ENCODE measurements at regions not wholly inside any gene's neighbourhood (a gene's known extent, or its start where the extent isn't known, plus 50 kb on each side); places are given as distances from the start of the nearest gene placed in this dataset.

- H3K27ac Mint-ChIP-seq (ENCODE audit: low read depth), result no peak overlapping the region
- H3K4me3 Mint-ChIP-seq, result no peak overlapping the region
- ATAC-seq (replicated peaks; ENCODE audit: extremely low read depth, poor library complexity, severe bottlenecking) (no peak), DNase-seq (ENCODE audit: low spot score in 2 of 2) (no peak)
- H3K27me3 Mint-ChIP-seq, result peaks cover 67% of the 10 kb centered on the region
- no peaks in the 10 kb centered on the region for H3K4me1 Mint-ChIP-seq
- H3K36me3 Mint-ChIP-seq (ENCODE audit: insufficient read depth), result no peaks in the 10 kb centered on the region
- H3K9me3 Mint-ChIP-seq, result no peaks in the 10 kb centered on the region
Observed at GRCh38 chr2:3102081-3102921, 275.3 kb downstream of the EIPR1 start.

GRCh38 chr2:3101016-3101942 lies 276.3 kb downstream of the EIPR1 start:
- H3K27ac Mint-ChIP-seq (ENCODE audit: low read depth), result no peak overlapping the region
- H3K27me3 Mint-ChIP-seq, result peaks cover 70% of the 10 kb centered on the region
- H3K4me3 Mint-ChIP-seq, result no peak overlapping the region
- no peaks in the 10 kb centered on the region for H3K4me1 Mint-ChIP-seq
- DNase-seq (ENCODE audit: low spot score in 2 of 2) (no peak), ATAC-seq (replicated peaks; ENCODE audit: extremely low read depth, poor library complexity, severe bottlenecking) (no peak)
- no peaks in the 10 kb centered on the region for H3K36me3 Mint-ChIP-seq (ENCODE audit: insufficient read depth)
- H3K9me3 Mint-ChIP-seq, result no peaks in the 10 kb centered on the region

GRCh38 chr2:3100386-3100785 lies 277.2 kb downstream of the EIPR1 start:
- H3K4me3 Mint-ChIP-seq, result no peak overlapping the region
- no peaks in the 10 kb centered on the region for H3K36me3 Mint-ChIP-seq (ENCODE audit: insufficient read depth)
- no peak overlapping the region for H3K27ac Mint-ChIP-seq (ENCODE audit: low read depth)
- ATAC-seq (replicated peaks; ENCODE audit: extremely low read depth, poor library complexity, severe bottlenecking) (no peak), DNase-seq (ENCODE audit: low spot score in 2 of 2) (no peak)
- peaks cover 77% of the 10 kb centered on the region for H3K27me3 Mint-ChIP-seq
- H3K4me1 Mint-ChIP-seq, result no peaks in the 10 kb centered on the region
- no peaks in the 10 kb centered on the region for H3K9me3 Mint-ChIP-seq

GRCh38 chr2:3099860-3100234 lies 277.8 kb downstream of the EIPR1 start:
- Mint-ChIP-seq H3K4me3 (no peak overlapping the region), H3K36me3 (ENCODE audit: insufficient read depth) (no peaks in the 10 kb centered on the region)
- no peak for ATAC-seq (replicated peaks; ENCODE audit: extremely low read depth, poor library complexity, severe bottlenecking)

GRCh38 chr2:3099145-3099859 lies 278.3 kb downstream of the EIPR1 start:
- ATAC-seq (replicated peaks; ENCODE audit: extremely low read depth, poor library complexity, severe bottlenecking) (no peak), DNase-seq (ENCODE audit: low spot score in 2 of 2) (no peak)

More at GRCh38 chr2:3099860-3100234, 277.8 kb downstream of the EIPR1 start:
- no peak for DNase-seq (ENCODE audit: low spot score in 2 of 2)
- H3K27ac Mint-ChIP-seq (ENCODE audit: low read depth), result no peak overlapping the region
- no peaks in the 10 kb centered on the region for H3K9me3 Mint-ChIP-seq
- no peaks in the 10 kb centered on the region for H3K4me1 Mint-ChIP-seq
- peaks cover 82% of the 10 kb centered on the region for H3K27me3 Mint-ChIP-seq

GRCh38 chr2:3098231-3098630 lies 279.4 kb downstream of the EIPR1 start:
- Mint-ChIP-seq H3K27ac (ENCODE audit: low read depth) (no peak overlapping the region), H3K4me1 (no peaks in the 10 kb centered on the region), H3K4me3 (no peak overlapping the region), H3K9me3 (no peaks in the 10 kb centered on the region), H3K27me3 (peaks cover 79% of the 10 kb centered on the region), H3K36me3 (ENCODE audit: insufficient read depth) (no peaks in the 10 kb centered on the region)
- ATAC-seq (replicated peaks; ENCODE audit: extremely low read depth, poor library complexity, severe bottlenecking) (no peak), DNase-seq (ENCODE audit: low spot score in 2 of 2) (no peak)

More at GRCh38 chr2:3099145-3099859, 278.3 kb downstream of the EIPR1 start:
- Mint-ChIP-seq H3K27me3 (peaks cover 83% of the 10 kb centered on the region), H3K4me1 (no peaks in the 10 kb centered on the region), H3K9me3 (no peaks in the 10 kb centered on the region), H3K36me3 (ENCODE audit: insufficient read depth) (no peaks in the 10 kb centered on the region), H3K27ac (ENCODE audit: low read depth) (no peak overlapping the region), H3K4me3 (no peak overlapping the region)

GRCh38 chr2:3097804-3098203 lies 279.8 kb downstream of the EIPR1 start:
- Mint-ChIP-seq H3K9me3 (no peaks in the 10 kb centered on the region), H3K36me3 (ENCODE audit: insufficient read depth) (no peaks in the 10 kb centered on the region), H3K4me3 (no peak overlapping the region), H3K27me3 (peaks cover 75% of the 10 kb centered on the region), H3K27ac (ENCODE audit: low read depth) (no peak overlapping the region), H3K4me1 (no peaks in the 10 kb centered on the region)
- no peak for ATAC-seq (replicated peaks; ENCODE audit: extremely low read depth, poor library complexity, severe bottlenecking)
- no peak for DNase-seq (ENCODE audit: low spot score in 2 of 2)

- Mint-ChIP-seq H3K9me3 (no peaks in the 10 kb centered on the region), H3K27ac (ENCODE audit: low read depth) (no peak overlapping the region), H3K27me3 (peaks cover 53% of the 10 kb centered on the region), H3K4me1 (no peaks in the 10 kb centered on the region), H3K4me3 (no peak overlapping the region), H3K36me3 (ENCODE audit: insufficient read depth) (no peaks in the 10 kb centered on the region)
- DNase-seq (ENCODE audit: low spot score in 2 of 2) (no peak), ATAC-seq (replicated peaks; ENCODE audit: extremely low read depth, poor library complexity, severe bottlenecking) (no peak)
Observed at GRCh38 chr2:3094999-3095958, 282.3 kb downstream of the EIPR1 start.

GRCh38 chr2:3094318-3094717 lies 283.3 kb downstream of the EIPR1 start:
- peaks cover 44% of the 10 kb centered on the region for H3K27me3 Mint-ChIP-seq
- H3K36me3 Mint-ChIP-seq (ENCODE audit: insufficient read depth), result no peaks in the 10 kb centered on the region
- H3K27ac Mint-ChIP-seq (ENCODE audit: low read depth), result no peak overlapping the region
- no peak overlapping the region for H3K4me3 Mint-ChIP-seq
- DNase-seq (ENCODE audit: low spot score in 2 of 2) (no peak), ATAC-seq (replicated peaks; ENCODE audit: extremely low read depth, poor library complexity, severe bottlenecking) (no peak)
- H3K4me1 Mint-ChIP-seq, result no peaks in the 10 kb centered on the region
- peaks cover 6% of the 10 kb centered on the region for H3K9me3 Mint-ChIP-seq

- Mint-ChIP-seq H3K4me1 (no peaks in the 10 kb centered on the region), H3K27me3 (peaks cover 25% of the 10 kb centered on the region), H3K4me3 (no peak overlapping the region), H3K9me3 (peaks cover 12% of the 10 kb centered on the region), H3K36me3 (ENCODE audit: insufficient read depth) (no peaks in the 10 kb centered on the region), H3K27ac (ENCODE audit: low read depth) (no peak overlapping the region)
- DNase-seq (ENCODE audit: low spot score in 2 of 2) (no peak), ATAC-seq (replicated peaks; ENCODE audit: extremely low read depth, poor library complexity, severe bottlenecking) (no peak)
Observed at GRCh38 chr2:3091696-3092095, 285.9 kb downstream of the EIPR1 start.

GRCh38 chr2:3082705-3083104 lies 294.9 kb downstream of the EIPR1 start:
- Mint-ChIP-seq H3K36me3 (ENCODE audit: insufficient read depth) (no peaks in the 10 kb centered on the region), H3K27me3 (peaks cover 70% of the 10 kb centered on the region), H3K4me3 (no peak overlapping the region), H3K27ac (ENCODE audit: low read depth) (no peak overlapping the region), H3K4me1 (no peaks in the 10 kb centered on the region), H3K9me3 (peaks cover 11% of the 10 kb centered on the region)
- ATAC-seq (replicated peaks; ENCODE audit: extremely low read depth, poor library complexity, severe bottlenecking) (no peak), DNase-seq (ENCODE audit: low spot score in 2 of 2) (no peak)
